ENCODE measurements at regions not wholly inside any gene's neighbourhood (a gene's known extent, or its start where the extent isn't known, plus 50 kb on each side); places are given as distances from the start of the nearest gene placed in this dataset.

GRCh38 chr2:22628221-22628620, 756.8 kb upstream of the KLHL29 start:
- in situ Hi-C loops (cut with HindIII; ENCODE audit: low pct_ligation_motif_present, low pct_unique_long_range_greater_than_20kb, low sequenced_read_pairs): no loop called here
- DNase-seq: no peak

GRCh38 chr2:22628906-22629305, 756.1 kb upstream of the KLHL29 start:
- no peak for DNase-seq
- in situ Hi-C loops (cut with HindIII; ENCODE audit: low pct_ligation_motif_present, low pct_unique_long_range_greater_than_20kb, low sequenced_read_pairs): no loop called here

GRCh38 chr2:22634167-22634566, 750.8 kb upstream of the KLHL29 start:
- DNase-seq: no peak
- in situ Hi-C loops (cut with HindIII; ENCODE audit: low pct_ligation_motif_present, low pct_unique_long_range_greater_than_20kb, low sequenced_read_pairs): no loop called here

- DNase-seq: no peak
- in situ Hi-C loops (cut with HindIII; ENCODE audit: low pct_ligation_motif_present, low pct_unique_long_range_greater_than_20kb, low sequenced_read_pairs): no loop called here
Measured at GRCh38 chr2:22656426-22656825, 728.6 kb upstream of the KLHL29 start.

GRCh38 chr2:22673529-22673928, 711.5 kb upstream of the KLHL29 start:
- DNase-seq: no peak
- in situ Hi-C loops (cut with HindIII; ENCODE audit: low pct_ligation_motif_present, low pct_unique_long_range_greater_than_20kb, low sequenced_read_pairs): no loop called here

GRCh38 chr2:22683914-22684313, 701.1 kb upstream of the KLHL29 start:
- no peak for DNase-seq
- in situ Hi-C loops (cut with HindIII; ENCODE audit: low pct_ligation_motif_present, low pct_unique_long_range_greater_than_20kb, low sequenced_read_pairs): no loop called here

GRCh38 chr2:22690096-22690495, 694.9 kb upstream of the KLHL29 start:
- no peak for DNase-seq
- in situ Hi-C loops (cut with HindIII; ENCODE audit: low pct_ligation_motif_present, low pct_unique_long_range_greater_than_20kb, low sequenced_read_pairs): no loop called here

GRCh38 chr2:22691666-22692065, 693.3 kb upstream of the KLHL29 start:
- no peak for DNase-seq
- in situ Hi-C loops (cut with HindIII; ENCODE audit: low pct_ligation_motif_present, low pct_unique_long_range_greater_than_20kb, low sequenced_read_pairs): no loop called here

GRCh38 chr2:22692746-22693145, 692.2 kb upstream of the KLHL29 start:
- DNase-seq: no peak
- in situ Hi-C loops (cut with HindIII; ENCODE audit: low pct_ligation_motif_present, low pct_unique_long_range_greater_than_20kb, low sequenced_read_pairs): no loop called here

GRCh38 chr2:22694300-22694699, 690.7 kb upstream of the KLHL29 start:
- no peak for DNase-seq
- in situ Hi-C loops (cut with HindIII; ENCODE audit: low pct_ligation_motif_present, low pct_unique_long_range_greater_than_20kb, low sequenced_read_pairs): no loop called here

- DNase-seq: no peak
- in situ Hi-C loops (cut with HindIII; ENCODE audit: low pct_ligation_motif_present, low pct_unique_long_range_greater_than_20kb, low sequenced_read_pairs): no loop called here
Measured at GRCh38 chr2:22694856-22695255, 690.1 kb upstream of the KLHL29 start.

- DNase-seq: no peak
- in situ Hi-C loops (cut with HindIII; ENCODE audit: low pct_ligation_motif_present, low pct_unique_long_range_greater_than_20kb, low sequenced_read_pairs): no loop called here
Measured at GRCh38 chr2:22697054-22697788, 687.8 kb upstream of the KLHL29 start.

GRCh38 chr2:22701561-22702160, 683.3 kb upstream of the KLHL29 start:
- no peak for DNase-seq
- in situ Hi-C loops (cut with HindIII; ENCODE audit: low pct_ligation_motif_present, low pct_unique_long_range_greater_than_20kb, low sequenced_read_pairs): no loop called here

GRCh38 chr2:22703286-22703920, 681.6 kb upstream of the KLHL29 start:
- in situ Hi-C loops (cut with HindIII; ENCODE audit: low pct_ligation_motif_present, low pct_unique_long_range_greater_than_20kb, low sequenced_read_pairs): no loop called here
- no peak for DNase-seq

- DNase-seq: no peak
- in situ Hi-C loops (cut with HindIII; ENCODE audit: low pct_ligation_motif_present, low pct_unique_long_range_greater_than_20kb, low sequenced_read_pairs): no loop called here
Measured at GRCh38 chr2:22719396-22719795, 665.6 kb upstream of the KLHL29 start.

GRCh38 chr2:22729466-22729865, 655.5 kb upstream of the KLHL29 start:
- in situ Hi-C loops (cut with HindIII; ENCODE audit: low pct_ligation_motif_present, low pct_unique_long_range_greater_than_20kb, low sequenced_read_pairs): no loop called here
- no peak for DNase-seq

- in situ Hi-C loops (cut with HindIII; ENCODE audit: low pct_ligation_motif_present, low pct_unique_long_range_greater_than_20kb, low sequenced_read_pairs): no loop called here
- no peak for DNase-seq
Measured at GRCh38 chr2:22734373-22735045, 650.5 kb upstream of the KLHL29 start.

GRCh38 chr2:22737144-22737543, 647.8 kb upstream of the KLHL29 start:
- peak; percentile 3 for DNase-seq
- in situ Hi-C loops (cut with HindIII; ENCODE audit: low pct_ligation_motif_present, low pct_unique_long_range_greater_than_20kb, low sequenced_read_pairs): no loop called here

- in situ Hi-C loops (cut with HindIII; ENCODE audit: low pct_ligation_motif_present, low pct_unique_long_range_greater_than_20kb, low sequenced_read_pairs): no loop called here
- no peak for DNase-seq
Measured at GRCh38 chr2:22741216-22741615, 643.8 kb upstream of the KLHL29 start.

Data from ACHN (cell line).